GM21723 (cell line): ENCODE measurements at regions not wholly inside any gene's neighbourhood (a gene's known extent, or its start where the extent isn't known, plus 50 kb on each side); places are given as distances from the start of the nearest gene placed in this dataset.
"Not testable (repeated sequence)": the region's sequence is repeated elsewhere in the genome, so short reads cannot be mapped to it uniquely, and the experiment has no call there.

ENCODE experiments used
- ATAC-seq: cut with Tn5 transposase; IDR thresholded peaks from one replicate; pipeline ENCODE4 v1.9.1; 2021; ENCODE audit warnings: mild to moderate bottlenecking, moderate library complexity; ENCODE audit not compliant: unreplicated experiment

GRCh38 chr9:115444959-115445358 lies 327.0 kb upstream of the TNC start:
- no peak for ATAC-seq

- ATAC-seq, result no peak
Observed at GRCh38 chr9:115445655-115446054, 327.7 kb upstream of the TNC start.

DNA sequence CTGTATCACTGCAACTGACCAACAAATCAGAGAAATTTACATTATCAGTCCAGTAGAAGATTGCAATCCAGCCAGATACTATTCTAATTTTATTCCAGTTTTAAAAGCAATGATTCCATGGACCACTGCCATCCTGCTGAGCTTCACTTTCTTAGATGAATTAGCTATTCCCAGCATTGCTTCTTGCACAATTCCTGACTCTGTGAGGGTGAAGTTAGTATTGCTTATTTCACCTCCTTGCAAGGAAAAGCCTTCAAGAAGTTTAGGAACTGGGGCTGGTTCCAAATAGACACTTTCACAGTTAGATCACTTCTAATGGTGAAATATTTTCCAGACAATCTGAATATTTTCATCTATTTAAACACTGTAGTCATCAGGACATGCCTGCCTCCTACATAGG lies 338.6 kb upstream of the TNC start:
- no peak for ATAC-seq

DNA sequence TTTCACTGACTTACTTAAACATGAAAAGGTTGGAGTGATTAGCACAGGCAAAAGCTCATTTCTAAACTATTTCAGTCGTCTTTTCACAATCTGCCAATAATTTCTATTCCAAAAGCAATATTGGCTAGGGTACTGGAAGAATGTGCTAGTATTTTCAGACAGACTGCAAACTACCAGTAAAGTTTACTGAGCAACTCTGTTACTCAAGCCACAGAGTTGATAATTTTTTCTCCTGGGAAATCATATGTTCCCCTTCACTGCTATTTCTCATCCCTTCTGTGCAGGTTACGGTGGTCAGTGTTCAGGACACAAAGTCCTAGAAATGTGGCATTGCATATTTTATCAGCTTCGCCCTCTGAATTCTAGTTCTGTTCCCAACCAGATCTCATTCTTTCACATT lies 343.3 kb upstream of the TNC start:
- no peak for ATAC-seq

- ATAC-seq, result no peak
Observed at GRCh38 chr9:115462623-115463022, 344.7 kb upstream of the TNC start.

GRCh38 chr9:115466756-115467155 lies 348.8 kb upstream of the TNC start:
- ATAC-seq, result no peak

DNA sequence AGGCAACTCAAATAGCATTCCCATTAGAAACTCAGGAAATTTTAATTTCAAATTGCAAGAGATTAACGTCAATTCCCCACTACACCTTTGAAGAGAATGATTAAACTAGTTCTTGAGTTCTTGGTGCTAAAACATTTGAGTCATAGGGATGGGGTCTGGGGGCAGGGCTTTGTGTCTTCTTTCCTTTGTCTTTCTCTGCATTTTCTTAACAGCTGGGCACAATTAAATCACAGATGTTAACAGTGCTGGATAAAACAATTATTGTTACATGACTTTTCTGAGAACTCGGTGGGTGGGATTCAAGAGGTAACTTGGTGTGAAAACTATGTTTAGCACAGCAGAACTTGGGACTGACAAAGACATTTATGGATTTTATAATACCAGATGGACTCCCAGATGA lies 351.9 kb upstream of the TNC start:
- ATAC-seq, result no peak

DNA sequence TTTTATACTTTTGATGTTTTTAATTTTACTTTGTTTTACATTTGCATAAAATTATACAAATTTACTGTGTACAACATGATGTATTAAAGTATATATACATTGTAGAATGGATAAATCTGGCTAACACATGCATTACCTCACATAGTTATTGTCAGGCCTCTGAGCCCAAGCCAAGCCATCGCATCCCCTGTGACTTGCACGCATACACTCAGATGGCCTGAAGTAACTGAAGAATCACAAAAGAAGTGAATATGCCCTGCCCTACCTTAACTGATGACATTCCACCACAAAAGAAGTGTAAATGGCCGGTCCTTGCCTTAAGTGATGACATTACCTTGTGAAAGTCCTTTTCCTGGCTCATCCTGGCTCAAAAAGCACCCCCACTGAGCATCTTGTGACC lies 355.1 kb upstream of the TNC start:
- not testable (repeated sequence) for ATAC-seq

DNA sequence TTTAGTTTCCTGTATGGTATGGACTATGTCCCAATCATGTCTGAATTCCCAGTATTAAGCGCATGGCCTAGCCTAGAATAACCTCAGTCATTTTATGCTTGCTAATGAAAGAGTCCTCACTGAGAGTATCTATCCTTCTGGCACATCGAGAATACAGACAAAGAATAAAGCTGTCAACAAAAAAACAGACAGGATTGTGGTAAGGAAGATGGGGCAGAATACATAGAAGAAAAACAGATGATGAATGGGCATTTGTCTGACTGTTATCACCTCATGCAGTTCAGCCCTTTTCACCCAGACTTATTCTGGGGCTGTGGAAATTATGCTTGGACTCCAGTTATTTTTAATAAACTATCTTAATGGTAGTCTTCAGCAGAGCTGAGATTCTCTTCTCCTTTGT lies 363.8 kb upstream of the TNC start:
- no peak for ATAC-seq

DNA sequence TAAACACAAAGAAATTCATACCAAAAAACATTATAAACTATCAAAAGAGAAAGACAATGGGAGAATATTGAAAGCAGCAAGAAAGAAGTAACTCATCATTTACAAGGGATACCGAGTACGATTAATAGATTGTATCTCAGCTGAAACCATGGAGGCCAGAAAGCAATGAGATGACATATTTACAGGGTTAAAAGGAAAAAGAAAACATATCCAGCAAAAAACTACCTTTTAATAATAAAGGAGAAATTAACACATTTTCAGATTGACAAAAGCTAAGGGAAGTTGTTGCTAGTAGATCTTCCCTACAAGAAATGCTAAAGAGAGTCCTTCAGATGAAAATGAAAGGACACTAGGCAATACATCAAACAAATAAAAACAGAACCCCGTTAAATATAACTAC lies 364.8 kb upstream of the TNC start:
- ATAC-seq, result no peak

- ATAC-seq, result no peak
Observed at GRCh38 chr9:115492869-115493268, 374.9 kb upstream of the TNC start.

DNA sequence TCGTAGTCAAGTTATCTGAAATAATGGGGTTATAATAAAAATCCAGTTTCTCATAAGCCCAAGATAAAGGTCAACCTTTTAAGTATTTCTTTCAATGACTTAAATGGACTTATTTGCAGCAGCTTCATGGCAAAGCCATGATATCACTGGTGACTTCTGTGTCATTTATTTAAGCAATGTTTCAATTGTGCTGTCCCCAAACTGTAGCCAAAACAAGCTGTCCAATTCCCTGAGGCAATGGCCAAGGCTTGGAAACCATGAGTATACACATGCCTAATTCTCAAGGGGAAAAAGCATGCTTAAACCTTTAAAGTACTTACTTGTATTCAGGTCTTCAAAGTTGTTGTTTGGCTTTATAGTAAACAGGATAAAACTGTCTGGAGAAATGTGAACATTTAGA lies 376.4 kb upstream of the TNC start:
- no peak for ATAC-seq

- no peak for ATAC-seq
Observed at GRCh38 chr9:115495052-115495635, 377.2 kb upstream of the TNC start.

- ATAC-seq, result no peak
Observed at GRCh38 chr9:115495836-115496235, 377.9 kb upstream of the TNC start.

DNA sequence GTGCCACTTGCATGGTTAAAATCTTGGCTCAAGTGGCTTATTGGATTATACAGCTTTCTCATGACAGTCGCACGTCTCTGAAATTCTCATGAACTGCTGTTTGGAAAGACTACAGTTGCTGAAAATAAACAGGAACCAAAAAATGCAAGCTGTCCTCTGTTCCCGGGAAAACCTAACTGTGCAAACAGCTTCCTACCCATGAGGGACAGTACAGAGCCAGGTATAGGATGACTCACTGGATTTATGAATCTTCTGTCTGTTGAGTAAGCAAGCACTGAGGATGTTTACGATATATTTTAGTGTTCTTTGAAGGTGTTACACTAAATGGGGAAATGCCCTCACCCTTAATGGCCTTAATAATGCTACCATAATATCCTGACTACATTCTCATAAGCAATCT lies 380.3 kb upstream of the TNC start:
- ATAC-seq, result no peak

DNA sequence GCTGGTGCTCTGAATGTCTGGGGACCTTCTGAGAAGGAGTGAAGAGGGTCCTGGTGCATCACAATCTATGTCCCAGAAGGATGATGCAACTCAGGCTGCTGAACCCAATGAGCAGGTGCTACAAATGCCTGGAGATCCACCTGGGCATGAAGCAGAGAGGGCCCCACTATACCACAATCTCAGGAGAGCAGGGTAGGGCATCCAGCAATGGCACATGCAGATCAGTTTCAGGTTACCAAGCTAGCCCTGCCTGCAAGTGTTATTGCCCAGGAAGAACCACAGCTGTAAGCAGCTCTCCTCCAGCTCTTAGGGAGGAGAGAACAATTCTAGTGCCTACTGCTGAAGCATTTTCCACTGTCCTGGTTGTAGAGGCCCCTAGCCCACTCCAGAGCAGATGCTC lies 389.2 kb upstream of the TNC start:
- no peak for ATAC-seq

- no peak for ATAC-seq
Observed at GRCh38 chr9:115513148-115513547, 395.2 kb upstream of the TNC start.

DNA sequence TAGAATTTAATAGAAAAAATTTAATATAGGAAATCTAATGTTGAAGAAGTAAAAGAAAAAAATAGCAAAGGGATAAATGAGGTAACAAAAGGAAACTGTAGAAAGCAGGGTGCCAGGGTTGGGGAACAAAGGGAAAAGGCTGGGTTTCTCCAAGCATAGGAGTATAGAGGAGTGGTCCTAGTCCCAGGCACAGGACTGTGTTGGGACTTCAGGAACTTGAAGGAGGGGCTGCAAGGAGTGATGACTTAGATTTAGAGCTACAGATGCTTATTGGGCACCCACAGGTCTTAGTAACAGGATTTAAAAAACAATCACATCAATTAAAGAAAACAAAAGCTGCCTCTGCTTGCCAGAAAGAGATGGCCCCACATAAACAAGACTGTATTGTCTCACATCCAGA lies 396.5 kb upstream of the TNC start:
- ATAC-seq, result no peak

DNA sequence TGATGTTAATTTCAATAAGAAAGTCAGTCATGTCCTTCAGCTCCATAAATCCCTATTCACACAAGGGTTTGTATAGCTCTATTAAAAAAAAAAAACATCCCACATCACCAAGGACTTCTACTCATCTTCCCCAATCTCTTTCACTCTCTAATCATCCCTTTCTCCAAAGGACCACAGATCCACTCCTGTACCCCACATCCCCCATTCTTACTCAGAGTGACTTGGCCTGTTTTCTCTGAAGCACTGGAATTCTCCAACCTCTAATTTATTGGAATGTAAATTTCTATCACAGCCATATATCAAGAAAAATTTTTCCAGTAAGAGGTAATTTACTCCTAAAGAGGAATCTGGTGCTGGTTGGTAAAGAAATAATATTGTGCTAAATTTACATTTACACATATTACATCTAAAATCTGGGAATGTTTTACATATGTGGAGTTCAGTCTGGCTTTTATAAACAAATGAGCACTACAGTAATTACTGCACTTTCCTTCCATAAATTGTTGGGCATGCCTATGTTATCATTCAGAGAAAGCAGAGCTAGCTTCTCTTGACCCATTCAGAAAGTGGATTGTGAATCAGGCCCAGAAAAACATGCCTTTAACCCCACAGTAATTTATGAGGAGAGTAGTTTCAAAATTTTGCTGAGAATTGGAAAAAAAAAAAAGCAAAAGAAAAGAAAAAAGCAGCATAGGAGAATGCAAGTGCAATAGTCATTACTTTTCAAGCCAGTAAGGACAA lies 399.5 kb upstream of the TNC start:
- ATAC-seq, result no peak

DNA sequence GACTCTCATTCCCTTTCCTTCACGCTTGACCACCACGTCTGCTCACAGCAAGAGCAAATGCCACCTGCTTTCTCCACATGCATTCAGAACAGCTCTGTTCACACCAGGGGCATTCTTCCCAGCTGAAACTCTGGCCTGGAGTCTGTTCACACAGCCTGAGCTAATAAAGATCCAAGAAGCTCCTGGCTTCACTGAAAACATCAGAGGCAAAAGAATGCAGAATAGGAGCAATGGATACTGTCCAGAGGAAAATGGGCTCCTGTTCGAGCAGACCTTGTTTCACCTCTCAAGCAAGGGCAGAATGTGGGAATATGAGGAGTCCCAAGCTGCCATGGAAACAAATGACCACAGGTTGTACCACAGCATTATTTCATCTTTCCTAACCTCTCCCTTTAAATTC lies 402.7 kb upstream of the TNC start:
- ATAC-seq, result no peak

GRCh38 chr9:115522912-115523311 lies 405.0 kb upstream of the TNC start:
- no peak for ATAC-seq

GRCh38 chr9:115524453-115525059 lies 406.6 kb upstream of the TNC start:
- ATAC-seq, result no peak
